HepG2 (cell line): ENCODE measurements at regions not wholly inside any gene's neighbourhood (a gene's known extent, or its start where the extent isn't known, plus 50 kb on each side); places are given as distances from the start of the nearest gene placed in this dataset.

Experiments used
- ATAC-seq: fragments of 200-7000 bp; cut with Tn5 transposase; 3 replicates; pipeline ENCODE4 v1.9.1; 2020; ENCODE audit warnings: mild to moderate bottlenecking, moderate library complexity
- BruUV-seq: library from RNA; stranded (reverse); fragments of 400-500 nt; replicated peaks from 2 replicates; lab custom pipeline; 2021; lab: Mats Ljungman, UMichigan
- CTCF ChIA-PET: fragments of 300-600 bp; formaldehyde crosslinking; extraction: SDS; loops from one replicate; lab custom pipeline; 2021; ENCODE audit warnings: low total read pairs, inconsistent platforms, low intra/inter-chr PET ratio; lab: Yijun Ruan, JAX
- POLR2A ChIA-PET: fragments of 350-600 bp; sonication (Branson Sonifier 250); formaldehyde crosslinking; loops from one replicate; lab custom pipeline; 2020; ENCODE audit warnings: antibody characterized with exemption, inconsistent platforms; lab: Yijun Ruan, JAX
- DNase-seq: peaks from one replicate; pipeline ENCODE4 v3.0.0-alpha.2; 2015; ENCODE audit warnings: low spot score
- FAIRE-seq: peaks from 3 replicates; lab custom pipeline; 2011; peaks lifted over from hg19 to GRCh38; lab: Jason Lieb, UNC
- H2AFZ ChIP-seq: one replicate; pipeline ENCODE4 v1.6.1; 2011; ENCODE audit warnings: low read length, inconsistent platforms
- H3K27ac ChIP-seq: fragments of 300-600 bp; 3 replicates; pipeline ENCODE4 v1.8.0; 2011; ENCODE audit warnings: mixed run types, mild to moderate bottlenecking, mixed read lengths, low read length, inconsistent platforms; ENCODE audit not compliant: insufficient read depth; ENCODE audit errors: extremely low read length
- H3K27me3 ChIP-seq, 2 experiments: fragments of 200-600 bp in 1 of 2; 2 replicates in 1 of 2; 3 replicates in 1 of 2; pipeline versions ENCODE4 v1.6.0 to v1.8.0; 2011; ENCODE audit warnings: low read length in 2 of 2, mild to moderate bottlenecking in 2 of 2, moderate library complexity in 2 of 2, inconsistent platforms in 1 of 2; ENCODE audit not compliant: insufficient read depth in 2 of 2, control insufficient read depth in 1 of 2
- H3K36me3 ChIP-seq, 2 experiments: fragments of 200-600 bp in 1 of 2; replicated peaks in 1 of 2; 2 replicates in 1 of 2; 3 replicates in 1 of 2; pipeline versions ENCODE4 v1.5.1 to v1.8.0; 2011; ENCODE audit warnings: low read length in 2 of 2, inconsistent platforms in 1 of 2; ENCODE audit not compliant: insufficient read depth in 2 of 2, control insufficient read depth in 1 of 2
- H3K4me1 ChIP-seq: 2 replicates; pipeline ENCODE4 v1.5.1; 2012; ENCODE audit warnings: low read length, inconsistent platforms; ENCODE audit not compliant: insufficient read depth
- H3K4me2 ChIP-seq: 2 replicates; pipeline ENCODE4 v1.6.0; 2011; ENCODE audit warnings: low read depth, low read length, inconsistent platforms
- H3K4me3 ChIP-seq, 3 experiments: fragments of 200-600 bp in 1 of 3; sonication (generic), shearing (Covaris generic) in 1 of 3; replicated peaks in 1 of 3; 2 replicates each; pipeline ENCODE4 v1.5.1; 2011 to 2016; ENCODE audit warnings: low read length in 3 of 3, inconsistent platforms in 2 of 3, low read depth in 2 of 3, mild to moderate bottlenecking in 2 of 3, control low read depth in 1 of 3, mixed read lengths in 1 of 3; ENCODE audit not compliant: insufficient read depth in 1 of 3
- H3K79me2 ChIP-seq: one replicate; pipeline ENCODE4 v1.6.1; 2011; ENCODE audit warnings: low read length, inconsistent platforms; ENCODE audit not compliant: insufficient read depth
- H3K9ac ChIP-seq: 2 replicates; pipeline ENCODE4 v1.6.0; 2011; ENCODE audit warnings: mild to moderate bottlenecking, low read depth, low read length, inconsistent platforms; ENCODE audit not compliant: insufficient read depth
- H3K9me3 ChIP-seq: 2 replicates; pipeline ENCODE4 v1.5.1; 2012; ENCODE audit warnings: mild to moderate bottlenecking, low read length
- H4K20me1 ChIP-seq: 2 replicates; pipeline ENCODE4 v1.6.0; 2011; ENCODE audit warnings: inconsistent platforms, mild to moderate bottlenecking, low read length, moderate library complexity; ENCODE audit not compliant: insufficient read depth
- MBD4 ChIP-seq: IDR thresholded peaks from 2 replicates; pipeline ENCODE4 v1.6.1; 2012; ENCODE audit warnings: low read length, inconsistent platforms, borderline replicate concordance
- MBNL3 ChIP-seq: fragments of 250-450 bp; sonication (Bioruptor Pico); conservative IDR thresholded peaks from 2 replicates; pipeline ENCODE4 v1.8.0; 2022; ENCODE audit warnings: mild to moderate bottlenecking, inconsistent platforms
- NCOR1 ChIP-seq: fragments of 200-600 bp; sonication (generic); IDR thresholded peaks from 2 replicates; pipeline ENCODE4 v1.7.0; 2017; ENCODE audit warnings: antibody characterized with exemption, low read length, borderline replicate concordance
- ZFP1 ChIP-seq: IDR thresholded peaks from 2 replicates; pipeline ENCODE4 v1.6.1; 2016
- ZFP62 ChIP-seq: sonication (generic); formaldehyde crosslinking; IDR thresholded peaks from 2 replicates; pipeline ENCODE4 v1.4.0; 2020; ENCODE audit warnings: missing genetic modification reagents
- ZKSCAN1 ChIP-seq: fragments of 150-350 bp; IDR thresholded peaks from 2 replicates; pipeline ENCODE4 v1.6.1; 2014; ENCODE audit warnings: low read length
- ZNF329 ChIP-seq: sonication (generic); formaldehyde crosslinking; IDR thresholded peaks from 2 replicates; pipeline ENCODE4 v1.9.0; 2021; ENCODE audit warnings: low read depth, mild to moderate bottlenecking, missing genetic modification reagents
- ZNF556 ChIP-seq: sonication (generic); formaldehyde crosslinking; IDR thresholded peaks from 2 replicates; pipeline ENCODE4 v1.4.0; 2020; ENCODE audit warnings: mild to moderate bottlenecking, missing genetic modification reagents, borderline replicate concordance
- ZNF614 ChIP-seq: IDR thresholded peaks from 2 replicates; pipeline ENCODE4 v1.6.1; 2018; ENCODE audit warnings: missing biosample characterization, missing genetic modification reagents, inconsistent platforms, borderline replicate concordance
- ZNF724P ChIP-seq: sonication (generic); formaldehyde crosslinking; IDR thresholded peaks from 2 replicates; pipeline ENCODE4 v1.8.0; 2022; ENCODE audit warnings: missing genetic modification reagents, borderline replicate concordance
- ZNF737 ChIP-seq: sonication (generic); formaldehyde crosslinking; IDR thresholded peaks from 2 replicates; pipeline ENCODE4 v1.5.0; 2020; ENCODE audit warnings: missing genetic modification reagents, mild to moderate bottlenecking, borderline replicate concordance
- ZNF75D ChIP-seq: sonication (generic); formaldehyde crosslinking; IDR thresholded peaks from 2 replicates; pipeline ENCODE4 v1.8.1; 2023; ENCODE audit warnings: missing genetic modification reagents, mild to moderate bottlenecking, borderline replicate concordance
- ZNF777 ChIP-seq: sonication (generic); formaldehyde crosslinking; IDR thresholded peaks from 2 replicates; pipeline ENCODE4 v1.4.0; 2020; ENCODE audit warnings: missing genetic modification reagents
- ZNF83 ChIP-seq: sonication (generic); formaldehyde crosslinking; IDR thresholded peaks from 2 replicates; pipeline ENCODE4 v1.4.0; 2020; ENCODE audit warnings: missing genetic modification reagents, mild to moderate bottlenecking, borderline replicate concordance
- WGBS: methylation state at CpG from one replicate; pipeline ENCODE4 v1.1.6; 2017; ENCODE audit warnings: low lambda C conversion rate; 5-methylcytosine and 5-hydroxymethylcytosine counted together
- in situ Hi-C: cut with HindIII; loops from 2 replicates; pipeline ENCODE4 v1.10.0; 2017; ENCODE audit warnings: low pct_unique_long_range_greater_than_20kb; ENCODE audit not compliant: extremely low pct_ligation_motif_present
- intact Hi-C: fragments of 100-400 bp; cut with micrococcal nuclease; formaldehyde crosslinking; loops from one replicate; pipeline ENCODE4 v1.10.0; 2022; ENCODE audit not compliant: unreplicated experiment
- TF ChIP-seq, protein P1 (sequence below): sonication (generic); formaldehyde crosslinking; IDR thresholded peaks from 2 replicates; pipeline ENCODE4 v1.8.0; 2022; ENCODE audit warnings: missing genetic modification reagents, mild to moderate bottlenecking, borderline replicate concordance
- TF ChIP-seq, protein P2 (sequence below): IDR thresholded peaks from 2 replicates; pipeline ENCODE4 v1.4.0; 2020; ENCODE audit warnings: mild to moderate bottlenecking, missing genetic modification reagents
- TF ChIP-seq, protein P3 (sequence below): sonication (generic); formaldehyde crosslinking; conservative IDR thresholded peaks from 2 replicates; pipeline ENCODE4 v1.8.0; 2022; ENCODE audit warnings: mild to moderate bottlenecking, moderate library complexity, missing genetic modification reagents
- TF ChIP-seq, protein P4 (sequence below): sonication (generic); formaldehyde crosslinking; IDR thresholded peaks from 2 replicates; pipeline ENCODE4 v1.4.0; 2020; ENCODE audit warnings: mild to moderate bottlenecking, missing genetic modification reagents

DNA sequence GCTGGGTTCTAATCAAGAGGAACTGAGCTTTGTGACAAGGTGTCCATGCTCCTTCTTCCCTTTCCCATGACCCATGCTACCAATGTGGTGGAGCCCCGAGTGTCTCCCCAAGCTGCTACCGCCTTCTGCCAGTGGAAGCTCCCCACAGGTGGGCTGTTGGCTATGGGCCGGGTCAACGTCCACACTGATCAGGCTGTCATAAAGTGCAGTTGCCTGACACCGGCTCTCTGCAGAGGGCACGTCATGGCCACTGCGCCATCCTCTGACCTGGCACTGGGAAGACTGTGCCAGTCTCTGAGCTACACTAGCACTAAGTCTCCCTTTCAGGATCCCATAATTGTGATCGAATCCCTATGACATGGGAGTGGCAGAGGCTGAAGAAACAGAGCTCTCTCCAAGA lies 192.3 kb downstream of the USP12 start:
- Histone ChIP-seq H3K4me1 (peaks cover 89% of the 10 kb centered on the region), H4K20me1 (no peaks in the 10 kb centered on the region), H3K4me3 (no peak overlapping the region), H3K27ac (no peak overlapping the region), H3K27me3 (no peaks in the 10 kb centered on the region), H3K36me3 (no peaks in the 10 kb centered on the region), H3K79me2 (no peaks in the 10 kb centered on the region), H3K9ac (no peak overlapping the region), H3K9me3 (no peaks in the 10 kb centered on the region), H3K4me2 (no peak overlapping the region), H2AFZ (no peak overlapping the region)
- TF ChIP-seq ZNF556 (CRISPR knock-in tag) (no peak), ZNF724P (CRISPR knock-in tag) (no peak), ZKSCAN1 (no peak), ZNF329 (CRISPR knock-in tag) (no peak), ZNF83 (CRISPR knock-in tag) (no peak), ZFP1 (CRISPR knock-in tag) (no peak), ZNF777 (no peak), ZFP62 (CRISPR knock-in tag) (no peak), MBD4 (no peak), ZNF75D (CRISPR knock-in tag) (no peak), ZNF614 (CRISPR knock-in tag) (no peak), NCOR1 (no peak), ZNF737 (CRISPR knock-in tag) (no peak), MBNL3 (no peak)
- TF ChIP-seq, protein P1, sequence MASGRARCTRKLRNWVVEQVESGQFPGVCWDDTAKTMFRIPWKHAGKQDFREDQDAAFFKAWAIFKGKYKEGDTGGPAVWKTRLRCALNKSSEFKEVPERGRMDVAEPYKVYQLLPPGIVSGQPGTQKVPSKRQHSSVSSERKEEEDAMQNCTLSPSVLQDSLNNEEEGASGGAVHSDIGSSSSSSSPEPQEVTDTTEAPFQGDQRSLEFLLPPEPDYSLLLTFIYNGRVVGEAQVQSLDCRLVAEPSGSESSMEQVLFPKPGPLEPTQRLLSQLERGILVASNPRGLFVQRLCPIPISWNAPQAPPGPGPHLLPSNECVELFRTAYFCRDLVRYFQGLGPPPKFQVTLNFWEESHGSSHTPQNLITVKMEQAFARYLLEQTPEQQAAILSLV (CRISPR knock-in tag): no peak
- TF ChIP-seq, protein P2, sequence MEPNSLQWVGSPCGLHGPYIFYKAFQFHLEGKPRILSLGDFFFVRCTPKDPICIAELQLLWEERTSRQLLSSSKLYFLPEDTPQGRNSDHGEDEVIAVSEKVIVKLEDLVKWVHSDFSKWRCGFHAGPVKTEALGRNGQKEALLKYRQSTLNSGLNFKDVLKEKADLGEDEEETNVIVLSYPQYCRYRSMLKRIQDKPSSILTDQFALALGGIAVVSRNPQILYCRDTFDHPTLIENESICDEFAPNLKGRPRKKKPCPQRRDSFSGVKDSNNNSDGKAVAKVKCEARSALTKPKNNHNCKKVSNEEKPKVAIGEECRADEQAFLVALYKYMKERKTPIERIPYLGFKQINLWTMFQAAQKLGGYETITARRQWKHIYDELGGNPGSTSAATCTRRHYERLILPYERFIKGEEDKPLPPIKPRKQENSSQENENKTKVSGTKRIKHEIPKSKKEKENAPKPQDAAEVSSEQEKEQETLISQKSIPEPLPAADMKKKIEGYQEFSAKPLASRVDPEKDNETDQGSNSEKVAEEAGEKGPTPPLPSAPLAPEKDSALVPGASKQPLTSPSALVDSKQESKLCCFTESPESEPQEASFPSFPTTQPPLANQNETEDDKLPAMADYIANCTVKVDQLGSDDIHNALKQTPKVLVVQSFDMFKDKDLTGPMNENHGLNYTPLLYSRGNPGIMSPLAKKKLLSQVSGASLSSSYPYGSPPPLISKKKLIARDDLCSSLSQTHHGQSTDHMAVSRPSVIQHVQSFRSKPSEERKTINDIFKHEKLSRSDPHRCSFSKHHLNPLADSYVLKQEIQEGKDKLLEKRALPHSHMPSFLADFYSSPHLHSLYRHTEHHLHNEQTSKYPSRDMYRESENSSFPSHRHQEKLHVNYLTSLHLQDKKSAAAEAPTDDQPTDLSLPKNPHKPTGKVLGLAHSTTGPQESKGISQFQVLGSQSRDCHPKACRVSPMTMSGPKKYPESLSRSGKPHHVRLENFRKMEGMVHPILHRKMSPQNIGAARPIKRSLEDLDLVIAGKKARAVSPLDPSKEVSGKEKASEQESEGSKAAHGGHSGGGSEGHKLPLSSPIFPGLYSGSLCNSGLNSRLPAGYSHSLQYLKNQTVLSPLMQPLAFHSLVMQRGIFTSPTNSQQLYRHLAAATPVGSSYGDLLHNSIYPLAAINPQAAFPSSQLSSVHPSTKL (CRISPR knock-in tag): no peak
- TF ChIP-seq, protein P3, sequence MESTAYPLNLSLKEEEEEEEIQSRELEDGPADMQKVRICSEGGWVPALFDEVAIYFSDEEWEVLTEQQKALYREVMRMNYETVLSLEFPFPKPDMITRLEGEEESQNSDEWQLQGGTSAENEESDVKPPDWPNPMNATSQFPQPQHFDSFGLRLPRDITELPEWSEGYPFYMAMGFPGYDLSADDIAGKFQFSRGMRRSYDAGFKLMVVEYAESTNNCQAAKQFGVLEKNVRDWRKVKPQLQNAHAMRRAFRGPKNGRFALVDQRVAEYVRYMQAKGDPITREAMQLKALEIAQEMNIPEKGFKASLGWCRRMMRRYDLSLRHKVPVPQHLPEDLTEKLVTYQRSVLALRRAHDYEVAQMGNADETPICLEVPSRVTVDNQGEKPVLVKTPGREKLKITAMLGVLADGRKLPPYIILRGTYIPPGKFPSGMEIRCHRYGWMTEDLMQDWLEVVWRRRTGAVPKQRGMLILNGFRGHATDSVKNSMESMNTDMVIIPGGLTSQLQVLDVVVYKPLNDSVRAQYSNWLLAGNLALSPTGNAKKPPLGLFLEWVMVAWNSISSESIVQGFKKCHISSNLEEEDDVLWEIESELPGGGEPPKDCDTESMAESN (CRISPR knock-in tag): no peak
- TF ChIP-seq, protein P4, sequence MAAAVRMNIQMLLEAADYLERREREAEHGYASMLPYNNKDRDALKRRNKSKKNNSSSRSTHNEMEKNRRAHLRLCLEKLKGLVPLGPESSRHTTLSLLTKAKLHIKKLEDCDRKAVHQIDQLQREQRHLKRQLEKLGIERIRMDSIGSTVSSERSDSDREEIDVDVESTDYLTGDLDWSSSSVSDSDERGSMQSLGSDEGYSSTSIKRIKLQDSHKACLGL: no peak
- no CpG with 5 or more reads among the region's 8 CpGs for WGBS
- ATAC-seq (no peak), DNase-seq (no peak), FAIRE-seq (no peak)
- in situ Hi-C loops (no loop called here), intact Hi-C loops (no loop called here)
- CTCF ChIA-PET: no interaction called here
- BruUV-seq: no TSS peak
- POLR2A ChIA-PET: no interaction called here
